ENCODE measurements at regions not wholly inside any gene's neighbourhood (a gene's known extent, or its start where the extent isn't known, plus 50 kb on each side); places are given as distances from the start of the nearest gene placed in this dataset.
"Not testable (repeated sequence)": the region's sequence is repeated elsewhere in the genome, so short reads cannot be mapped to it uniquely, and the experiment has no call there.

- DNase-seq, result no peak
These were observed 537.2 kb downstream of the XPNPEP1 start for GRCh38 chr10:109386101-109386500.

DNA sequence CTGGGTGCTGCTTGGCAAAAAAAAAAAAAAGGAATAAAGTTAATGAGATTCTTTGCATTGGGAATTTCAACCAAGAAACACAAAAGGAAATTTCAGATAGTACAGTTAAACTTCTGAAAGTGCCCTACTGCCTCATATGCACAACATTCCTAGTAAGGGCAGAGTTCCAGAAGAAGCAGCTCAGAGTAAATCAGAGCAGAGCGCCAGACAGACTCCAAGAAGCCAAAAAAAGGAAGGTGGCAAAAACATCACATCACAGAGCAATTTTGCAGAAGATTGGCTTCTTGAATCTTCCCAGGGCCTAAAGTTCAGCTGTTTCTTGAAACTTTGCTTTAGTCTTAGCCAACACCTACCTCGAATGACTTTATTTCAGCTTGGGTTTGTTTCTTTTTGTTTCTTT, 544.1 kb downstream of the XPNPEP1 start:
- DNase-seq, result no peak

- DNase-seq, result no peak
These were observed 549.1 kb downstream of the XPNPEP1 start for GRCh38 chr10:109374215-109374614.

- DNase-seq, result no peak
These were observed 564.0 kb downstream of the XPNPEP1 start for GRCh38 chr10:109359316-109359715.

- DNase-seq, result no peak
These were observed 565.0 kb downstream of the XPNPEP1 start for GRCh38 chr10:109358325-109358724.

GRCh38 chr10:109348324-109348723, 575.0 kb downstream of the XPNPEP1 start:
- DNase-seq, result no peak

- no peak for DNase-seq
These were observed 580.0 kb downstream of the XPNPEP1 start for GRCh38 chr10:109343293-109343692.

- DNase-seq, result no peak
These were observed 581.3 kb downstream of the XPNPEP1 start for GRCh38 chr10:109341986-109342385.

DNA sequence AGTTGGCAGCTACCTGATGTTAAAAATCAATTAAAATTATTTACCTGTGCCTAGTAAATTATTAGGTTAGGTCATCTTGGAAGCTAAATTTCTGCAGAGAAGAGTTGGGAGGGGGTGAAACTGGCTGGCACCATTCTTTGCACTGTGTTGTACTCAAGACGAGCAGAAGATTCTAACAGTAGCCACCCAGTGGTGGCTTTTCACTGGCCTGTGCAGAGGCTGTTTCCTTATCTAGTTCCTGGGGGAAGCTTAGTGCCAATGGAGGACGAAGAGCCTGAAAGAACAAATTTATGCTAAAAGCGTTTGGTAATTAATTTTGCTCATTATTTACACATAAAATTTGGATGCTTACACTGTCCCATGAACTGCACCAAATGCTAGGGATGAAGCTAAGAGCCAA, 595.3 kb downstream of the XPNPEP1 start:
- no peak for DNase-seq

GRCh38 chr10:109327266-109327665, 596.0 kb downstream of the XPNPEP1 start:
- DNase-seq, result no peak

- DNase-seq, result no peak
These were observed 598.6 kb downstream of the XPNPEP1 start for GRCh38 chr10:109324721-109325120.

DNA sequence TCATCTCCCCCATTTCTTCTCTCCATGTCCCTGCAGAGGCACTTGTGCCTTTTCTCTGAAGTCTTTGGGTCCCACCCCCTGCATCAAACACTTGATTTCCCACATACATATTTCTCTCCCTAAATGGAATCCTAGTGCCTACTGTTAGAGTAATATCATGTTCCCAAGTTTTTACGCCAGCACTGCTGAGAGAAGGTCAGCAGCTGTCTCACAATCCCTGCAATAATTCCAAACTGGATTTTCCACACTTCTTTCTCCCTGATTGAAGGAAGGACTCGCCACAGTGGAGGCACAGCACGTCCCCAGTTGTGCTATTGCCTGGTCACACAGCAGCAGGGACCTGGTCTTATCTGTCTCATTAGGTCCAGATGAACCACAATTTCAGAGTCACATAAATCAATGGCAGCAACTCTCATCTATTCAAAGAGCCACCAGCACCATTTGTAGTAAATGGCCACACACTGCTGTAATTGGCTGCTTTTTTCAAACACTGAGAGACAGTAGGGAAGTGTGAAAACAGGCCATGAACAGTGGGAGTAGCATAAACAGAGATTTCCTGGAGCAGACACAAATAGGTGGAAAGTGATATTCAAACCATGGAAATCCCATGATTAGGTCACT, 605.5 kb downstream of the XPNPEP1 start:
- DNase-seq, result no peak

DNA sequence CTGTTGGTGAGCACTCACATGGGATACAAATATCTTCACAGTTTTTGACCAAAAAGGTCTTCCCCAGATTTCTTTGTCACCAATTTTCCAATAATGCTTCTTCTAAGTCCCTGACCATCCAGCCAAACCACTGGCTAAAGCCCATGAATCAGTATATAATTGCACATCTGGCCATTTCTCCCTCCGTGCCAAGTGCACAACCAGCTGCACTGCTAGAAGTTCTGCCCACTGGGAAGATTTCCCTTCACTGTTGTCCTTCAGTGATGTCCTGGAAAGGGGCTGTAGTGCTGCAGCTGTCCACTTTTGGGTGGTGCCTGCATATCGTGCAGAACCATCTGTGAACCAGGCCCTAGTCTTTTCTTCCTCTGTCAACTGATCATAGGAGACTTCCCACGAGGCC, 609.3 kb downstream of the XPNPEP1 start:
- DNase-seq, result not testable (repeated sequence)

DNA sequence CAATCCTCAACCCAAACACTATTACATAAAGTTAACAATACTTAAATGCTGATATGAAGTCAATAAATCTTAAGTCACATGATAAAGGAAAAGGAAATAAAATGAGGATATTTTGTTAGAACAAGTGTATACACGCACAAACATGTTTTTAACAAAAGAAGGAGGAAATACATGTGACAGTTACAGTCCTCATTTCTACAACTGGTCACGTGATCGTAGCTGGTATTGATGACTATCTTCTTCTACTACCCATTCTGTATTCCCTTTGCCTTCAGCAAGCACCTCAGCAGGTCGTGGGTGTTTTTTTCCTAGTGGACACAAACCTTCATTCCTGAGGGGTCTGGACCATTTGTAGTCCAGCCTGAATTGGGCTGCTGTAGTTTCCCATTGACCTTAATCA, 610.8 kb downstream of the XPNPEP1 start:
- DNase-seq, result not testable (repeated sequence)

DNA sequence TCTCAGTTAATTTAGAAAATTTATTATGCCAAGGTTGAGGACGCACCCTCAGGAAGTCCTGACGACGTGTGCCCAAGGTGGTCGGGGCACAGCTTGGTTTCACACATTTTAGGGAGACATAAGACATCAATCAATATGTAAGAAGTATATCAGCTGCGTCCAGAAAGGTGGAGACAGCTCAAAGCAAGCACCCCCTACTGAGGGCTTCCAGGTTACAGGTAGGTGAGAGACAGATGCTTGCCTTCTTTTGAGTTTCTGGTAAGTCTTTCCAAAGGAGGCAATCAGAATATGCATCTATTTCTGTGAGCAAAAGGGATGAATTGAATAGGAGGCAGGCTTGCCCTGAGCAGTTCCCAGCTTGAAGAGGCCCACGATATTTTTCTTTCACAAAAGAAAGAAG, 614.3 kb downstream of the XPNPEP1 start:
- no peak for DNase-seq

GRCh38 chr10:109307102-109307501, 616.2 kb downstream of the XPNPEP1 start:
- not testable (repeated sequence) for DNase-seq

GRCh38 chr10:109306698-109307097, 616.6 kb downstream of the XPNPEP1 start:
- DNase-seq, result no peak

DNA sequence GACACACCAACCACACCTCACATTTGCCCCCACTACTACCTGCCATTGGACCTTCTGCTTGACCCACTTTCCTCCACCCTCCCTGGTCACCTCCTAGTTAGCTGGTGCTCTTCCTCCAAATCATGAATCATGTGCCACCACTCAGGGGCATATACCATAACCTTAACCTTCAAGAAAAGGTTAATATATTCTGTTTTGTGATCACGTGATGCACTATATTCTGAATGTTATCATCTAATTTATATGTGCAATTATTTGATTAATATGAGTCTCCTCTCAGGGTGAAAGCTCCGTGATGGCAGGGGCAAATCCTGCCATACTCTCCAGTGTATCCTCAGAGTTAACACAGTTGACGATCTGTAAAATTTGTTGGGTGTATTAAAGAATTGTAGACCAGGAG, 635.5 kb downstream of the XPNPEP1 start:
- no peak for DNase-seq

DNA sequence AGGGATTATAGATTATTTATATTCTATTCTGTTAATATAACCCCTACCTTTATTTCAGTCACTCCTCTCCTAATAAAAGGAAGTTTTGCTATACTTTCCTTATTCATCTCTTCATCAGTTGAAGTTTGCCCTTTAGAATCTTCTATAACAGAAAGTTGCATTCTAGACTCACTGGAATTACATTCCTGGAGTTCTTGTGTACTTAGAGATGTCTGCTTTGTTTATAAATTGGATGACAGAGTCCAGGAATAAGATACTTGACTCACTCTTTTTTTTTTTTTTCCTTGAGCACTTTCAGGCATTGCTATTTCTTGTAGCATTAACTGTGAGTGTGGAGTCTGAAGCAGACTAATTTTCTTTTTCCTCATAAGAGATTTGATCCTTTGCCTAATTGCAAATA, 640.8 kb downstream of the XPNPEP1 start:
- no peak for DNase-seq

DNA sequence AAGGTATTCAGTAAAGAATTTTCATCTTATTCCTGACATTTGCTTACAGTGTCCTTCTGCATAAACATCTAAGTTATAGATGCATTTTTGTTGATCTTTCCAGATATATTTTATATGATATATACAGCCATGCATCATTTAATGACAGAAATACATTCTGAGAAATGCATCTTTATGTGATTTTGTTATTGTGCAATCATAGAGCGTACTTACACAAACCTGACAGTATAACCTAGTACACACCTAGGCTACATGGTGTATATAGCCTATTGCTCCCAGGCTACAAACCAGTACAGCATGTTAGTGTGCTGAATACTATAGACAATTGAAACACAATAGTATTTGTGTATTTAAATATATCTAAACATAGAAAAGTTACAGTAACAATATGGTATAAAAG, 642.0 kb downstream of the XPNPEP1 start:
- DNase-seq, result no peak

- no peak for DNase-seq
These were observed 642.5 kb downstream of the XPNPEP1 start for GRCh38 chr10:109280837-109281236.

- no peak for DNase-seq
These were observed 645.9 kb downstream of the XPNPEP1 start for GRCh38 chr10:109277456-109277855.

DNA sequence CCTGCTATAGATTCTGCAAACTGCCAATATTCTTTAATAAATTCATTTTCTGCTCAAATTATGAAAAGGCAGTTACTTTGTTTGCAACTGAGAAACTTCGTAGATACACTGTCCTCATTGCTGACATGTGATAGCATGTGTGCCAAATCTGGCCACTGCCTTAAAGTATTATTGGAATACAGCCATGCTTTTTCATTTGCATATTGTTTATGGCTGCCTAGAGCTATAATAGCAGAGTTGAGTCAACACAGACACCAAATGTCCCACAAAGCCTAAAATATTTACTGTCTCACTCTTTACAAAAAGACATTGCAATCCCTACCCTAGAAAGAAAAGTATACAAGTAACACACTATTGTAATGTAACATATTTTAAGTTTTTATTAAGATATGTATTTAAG, 647.4 kb downstream of the XPNPEP1 start:
- DNase-seq, result no peak

DNA sequence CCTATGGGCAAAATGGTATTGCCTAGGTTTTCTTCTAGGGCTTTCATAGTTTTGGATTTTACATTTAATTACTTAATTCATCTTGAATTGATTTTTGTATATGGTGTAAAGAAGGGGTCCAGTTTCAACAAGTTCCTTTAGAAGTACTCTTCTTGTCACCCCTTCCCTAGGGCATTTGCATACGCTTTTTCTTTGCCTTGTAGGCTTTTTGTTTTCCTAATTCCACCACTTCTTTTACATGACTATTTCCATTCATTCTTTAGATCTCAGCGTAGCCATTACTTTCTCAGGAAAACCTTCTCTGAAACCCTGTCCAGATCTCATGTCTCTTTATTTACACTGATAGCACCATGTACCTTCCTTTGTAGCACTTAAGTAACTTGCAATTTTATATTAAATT, 648.6 kb downstream of the XPNPEP1 start:
- no peak for DNase-seq

DNA sequence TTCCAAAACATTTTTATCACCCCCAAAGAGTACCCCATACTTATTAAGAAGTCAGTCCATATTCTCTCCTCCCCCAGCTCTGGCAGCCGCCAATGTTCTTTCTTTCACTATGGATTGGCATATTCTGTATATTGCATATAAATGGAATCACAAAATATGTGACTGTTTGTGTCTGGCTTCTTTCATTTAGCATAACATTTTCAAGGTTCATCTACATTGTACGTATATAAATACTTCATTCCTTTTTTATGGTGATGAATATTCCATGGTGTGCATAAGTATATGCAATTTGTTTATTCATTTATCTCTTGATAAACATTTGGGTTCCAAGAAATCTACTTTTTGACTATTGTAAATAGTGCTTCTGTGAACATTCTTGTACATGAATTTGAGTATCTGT, 653.1 kb downstream of the XPNPEP1 start:
- DNase-seq, result no peak

DNA sequence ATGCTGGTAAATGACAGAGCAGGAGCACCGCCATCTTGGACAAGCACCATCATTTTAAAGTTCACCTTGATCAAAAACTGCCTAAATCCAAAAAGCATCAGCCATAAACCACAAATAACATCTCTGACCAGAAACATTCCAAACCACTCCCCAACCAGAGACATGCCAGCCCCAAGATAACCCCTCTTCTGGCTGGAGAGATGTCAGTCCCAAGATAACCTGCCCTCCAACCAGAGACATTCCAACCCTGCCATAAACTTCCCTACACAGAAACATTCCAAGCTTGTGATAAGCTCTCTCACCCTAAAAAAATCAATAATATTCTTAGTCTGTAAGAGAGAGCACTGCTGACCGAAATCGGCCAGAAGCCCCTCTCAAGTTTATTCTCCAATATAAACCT, 659.3 kb downstream of the XPNPEP1 start:
- DNase-seq, result no peak
